ENCODE measurements at regions not wholly inside any gene's neighbourhood (a gene's known extent, or its start where the extent isn't known, plus 50 kb on each side); places are given as distances from the start of the nearest gene placed in this dataset.

- no peak overlapping the region for H2BK20ac ChIP-seq (ENCODE audit: low read length)
- no peak overlapping the region for H4K91ac ChIP-seq (replicated peaks; ENCODE audit: insufficient read length, low read length)
- TF ChIP-seq RBBP5 (IDR thresholded peaks at IDR 0.05; ENCODE audit: borderline replicate concordance, low read depth, low read length) (no peak), YY1 (IDR thresholded peaks at IDR 0.05; ENCODE audit: low read depth, low read length) (no peak), TBP (IDR thresholded peaks at IDR 0.05; ENCODE audit: low read depth, low read length) (no peak), SUZ12 (IDR thresholded peaks at IDR 0.05; ENCODE audit: low read length) (no peak), RXRA (IDR thresholded peaks at IDR 0.05; ENCODE audit: insufficient read depth, low read depth, low read length) (no peak), POLR2A (IDR thresholded peaks at IDR 0.05; ENCODE audit: control extremely low read depth in 1 of 2, low read depth in 2 of 2, low read length in 2 of 2) (no peak)
- H4K8ac ChIP-seq (ENCODE audit: extremely low read depth, insufficient read depth, low read length), result no peak overlapping the region
- WGBS, 2 experiments (ENCODE audit: extremely low coverage in 1 of 2, insufficient coverage in 1 of 2, insufficient read length in 1 of 2, insufficient replicate concordance in 2 of 2, low coverage in 1 of 2, low lambda C conversion rate in 2 of 2, missing lambda C conversion rate in 1 of 2), result 94% methylated on average over 1 of the region's 1 CpG; no CpG with 5 or more reads in 1 of the 2 experiments
- DNase-seq (ENCODE audit: low read depth in 1 of 2, low spot score in 2 of 2) (no peak), FAIRE-seq (no peak)
- POLR2A ChIA-PET (ENCODE audit: partially characterized antibody), result no interaction called here
- H4K5ac ChIP-seq (ENCODE audit: insufficient read length, low read depth, low read length), result no peak overlapping the region
- H3K56ac ChIP-seq (replicated peaks; ENCODE audit: insufficient read length, low read depth, low read length), result no peak overlapping the region
- H3K14ac ChIP-seq (ENCODE audit: insufficient read length), result no peak overlapping the region
- H2BK12ac ChIP-seq (ENCODE audit: low read depth, low read length), result no peak overlapping the region
- no peak overlapping the region for H3K4ac ChIP-seq (replicated peaks; ENCODE audit: insufficient read length, low read depth, low read length)
- H3K79me1 ChIP-seq (ENCODE audit: low read depth, low read length), result no peaks in the 10 kb centered on the region
- no peak overlapping the region for H2BK120ac ChIP-seq (replicated peaks; ENCODE audit: low read depth, low read length)
- H3K27ac ChIP-seq (ENCODE audit: low read depth, low read length), result no peak overlapping the region
- no peaks in the 10 kb centered on the region for H3K36me3 ChIP-seq (ENCODE audit: control insufficient read depth in 2 of 4, insufficient read depth in 4 of 4, low read length in 3 of 4)
- H3K23me2 ChIP-seq (ENCODE audit: low read depth, low read length), result no peaks in the 10 kb centered on the region
- H3K4me1 ChIP-seq (replicated peaks in 1 of 4; ENCODE audit: control insufficient read depth in 3 of 4, insufficient read depth in 4 of 4, low read length in 3 of 4), result no peaks in the 10 kb centered on the region
- no peak overlapping the region for H3K23ac ChIP-seq (ENCODE audit: insufficient read length)
- no peak overlapping the region for H3K18ac ChIP-seq (ENCODE audit: extremely low read depth, low read length)
- CTCF ChIA-PET (ENCODE audit: partially characterized antibody), result interaction anchor here (1.6 kb wide), 1 partner anchor 9 kb away, joined by 4 read pairs; no protein-coding TSS in a partner anchor
- no peak overlapping the region for H3K4me2 ChIP-seq (ENCODE audit: insufficient read depth in 1 of 2, low read depth in 2 of 2, low read length in 2 of 2)
- H3K9ac ChIP-seq (replicated peaks in 1 of 4; ENCODE audit: extremely low read depth in 1 of 4, low read depth in 3 of 4, low read length in 3 of 4), result no peak overlapping the region
- no peak overlapping the region for H2AK5ac ChIP-seq (ENCODE audit: low read depth, low read length)
- no peak overlapping the region for H2AFZ ChIP-seq (ENCODE audit: low read length)
- H4K20me1 ChIP-seq (replicated peaks in 1 of 2; ENCODE audit: control insufficient read depth in 1 of 2, insufficient read depth in 2 of 2, low read length in 2 of 2), result no peaks in the 10 kb centered on the region
- no peaks in the 10 kb centered on the region for H3K9me3 ChIP-seq (ENCODE audit: insufficient read depth in 2 of 2, low read depth in 1 of 2, low read length in 1 of 2)
- H3K79me2 ChIP-seq (ENCODE audit: control insufficient read depth in 1 of 2, insufficient read depth in 2 of 2, low read length in 2 of 2), result no peaks in the 10 kb centered on the region
- H3K27me3 ChIP-seq (replicated peaks in 1 of 4; ENCODE audit: control insufficient read depth in 3 of 4, extremely low read depth in 1 of 4, insufficient read depth in 3 of 4, low read length in 3 of 4), result no peaks in the 10 kb centered on the region
- no peak overlapping the region for H2BK15ac ChIP-seq (ENCODE audit: low read length)
- H3K4me3 ChIP-seq (ENCODE audit: extremely low read depth in 1 of 4, insufficient read depth in 2 of 4, low read depth in 3 of 4, low read length in 4 of 4), result no peak overlapping the region
- no peak overlapping the region for H2BK5ac ChIP-seq (ENCODE audit: low read depth, low read length)
Measured at GRCh38 chr6:145555084-145555483, 180.2 kb downstream of the EPM2A start.

Measured in H1 (cell line).